ENCODE measurements at regions not wholly inside any gene's neighbourhood (a gene's known extent, or its start where the extent isn't known, plus 50 kb on each side); places are given as distances from the start of the nearest gene placed in this dataset.

- in situ Hi-C loops (cut with HindIII; ENCODE audit: low sequenced_read_pairs): no loop called here
- no peak for TF ChIP-seq CTCF (IDR thresholded peaks at IDR 0.05; ENCODE audit: low read depth, low read length)
- no peak for DNase-seq (ENCODE audit: low read depth, low spot score)
- no peak overlapping the region for H3K4me3 ChIP-seq (ENCODE audit: low read depth, low read length)
Observed at GRCh38 chr2:81462420-81462819, 1157.9 kb upstream of the LRRTM1 start.

- TF ChIP-seq CTCF (IDR thresholded peaks at IDR 0.05; ENCODE audit: low read depth, low read length): no peak
- no peak for DNase-seq (ENCODE audit: low read depth, low spot score)
- in situ Hi-C loops (cut with HindIII; ENCODE audit: low sequenced_read_pairs): no loop called here
- H3K4me3 ChIP-seq (ENCODE audit: low read depth, low read length): no peak overlapping the region
Observed at GRCh38 chr2:81445176-81445575, 1140.6 kb upstream of the LRRTM1 start.

- DNase-seq (ENCODE audit: low read depth, low spot score): no peak
- no peak overlapping the region for H3K4me3 ChIP-seq (ENCODE audit: low read depth, low read length)
- no peak for TF ChIP-seq CTCF (IDR thresholded peaks at IDR 0.05; ENCODE audit: low read depth, low read length)
- in situ Hi-C loops (cut with HindIII; ENCODE audit: low sequenced_read_pairs): no loop called here
Observed at GRCh38 chr2:81437456-81438000, 1133.0 kb upstream of the LRRTM1 start.

GRCh38 chr2:81436256-81436655 lies 1131.7 kb upstream of the LRRTM1 start:
- in situ Hi-C loops (cut with HindIII; ENCODE audit: low sequenced_read_pairs): no loop called here
- no peak for DNase-seq (ENCODE audit: low read depth, low spot score)
- no peak for TF ChIP-seq CTCF (IDR thresholded peaks at IDR 0.05; ENCODE audit: low read depth, low read length)
- H3K4me3 ChIP-seq (ENCODE audit: low read depth, low read length): no peak overlapping the region

- TF ChIP-seq CTCF (IDR thresholded peaks at IDR 0.05; ENCODE audit: low read depth, low read length): no peak
Observed at GRCh38 chr2:81412681-81413080, 1108.1 kb upstream of the LRRTM1 start.

GRCh38 chr2:81403508-81403907 lies 1099.0 kb upstream of the LRRTM1 start:
- in situ Hi-C loops (cut with HindIII; ENCODE audit: low sequenced_read_pairs): no loop called here
- no peak overlapping the region for H3K4me3 ChIP-seq (ENCODE audit: low read depth, low read length)
- no peak for DNase-seq (ENCODE audit: low read depth, low spot score)
- TF ChIP-seq CTCF (IDR thresholded peaks at IDR 0.05; ENCODE audit: low read depth, low read length): no peak

More at GRCh38 chr2:81412681-81413080, 1108.1 kb upstream of the LRRTM1 start:
- DNase-seq (ENCODE audit: low read depth, low spot score): no peak
- in situ Hi-C loops (cut with HindIII; ENCODE audit: low sequenced_read_pairs): no loop called here
- H3K4me3 ChIP-seq (ENCODE audit: low read depth, low read length): no peak overlapping the region

Measured in astrocyte of the spinal cord (primary cell).